ENCODE measurements at regions not wholly inside any gene's neighbourhood (a gene's known extent, or its start where the extent isn't known, plus 50 kb on each side); places are given as distances from the start of the nearest gene placed in this dataset. TPM values are rescaled to one million over a fixed set of nuclear protein-coding genes. Genes with fewer than 3 reads are reported as not detected.

DNA sequence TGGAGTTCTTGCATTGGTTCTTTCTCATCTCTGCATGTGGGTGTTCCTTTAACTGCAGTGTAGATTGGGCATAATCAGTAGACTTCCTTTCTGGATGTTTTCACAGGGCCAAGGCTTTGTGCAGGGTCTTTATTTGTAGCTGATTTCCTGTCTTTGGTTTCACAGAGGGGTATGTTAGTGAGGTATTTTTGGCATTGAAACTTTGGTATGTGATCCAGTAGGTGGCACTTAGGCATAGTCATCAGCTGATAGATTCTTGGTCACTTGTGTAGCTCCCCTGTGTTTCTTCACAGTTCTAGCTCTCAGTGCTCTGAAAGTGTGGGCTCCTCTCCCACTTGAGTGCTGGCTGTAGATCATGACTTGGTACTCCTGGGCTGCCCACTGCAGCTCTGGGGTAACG lies 52.7 kb upstream of the LMO3 start:
- Histone ChIP-seq H3K9ac (ENCODE audit: extremely low read depth, low read length, poor library complexity, severe bottlenecking) (no peak overlapping the region), H3K27ac (ENCODE audit: low read depth, low read length) (no peak overlapping the region), H3K4me1 (ENCODE audit: control insufficient read depth, insufficient read depth, low read length) (no peaks in the 10 kb centered on the region), H3K4me3 (ENCODE audit: low read length) (no peak overlapping the region), H3K9me3 (ENCODE audit: control insufficient read depth, low read length) (peaks cover 6% of the 10 kb centered on the region), H3K36me3 (ENCODE audit: control insufficient read depth, insufficient read depth, low read length) (no peaks in the 10 kb centered on the region), H3K27me3 (ENCODE audit: control insufficient read depth, insufficient read depth, low read length, poor library complexity, severe bottlenecking) (no peaks in the 10 kb centered on the region)
- H3K36me3 Mint-ChIP-seq (ENCODE audit: low read depth): no peaks in the 10 kb centered on the region
- TF ChIP-seq, protein P1, sequence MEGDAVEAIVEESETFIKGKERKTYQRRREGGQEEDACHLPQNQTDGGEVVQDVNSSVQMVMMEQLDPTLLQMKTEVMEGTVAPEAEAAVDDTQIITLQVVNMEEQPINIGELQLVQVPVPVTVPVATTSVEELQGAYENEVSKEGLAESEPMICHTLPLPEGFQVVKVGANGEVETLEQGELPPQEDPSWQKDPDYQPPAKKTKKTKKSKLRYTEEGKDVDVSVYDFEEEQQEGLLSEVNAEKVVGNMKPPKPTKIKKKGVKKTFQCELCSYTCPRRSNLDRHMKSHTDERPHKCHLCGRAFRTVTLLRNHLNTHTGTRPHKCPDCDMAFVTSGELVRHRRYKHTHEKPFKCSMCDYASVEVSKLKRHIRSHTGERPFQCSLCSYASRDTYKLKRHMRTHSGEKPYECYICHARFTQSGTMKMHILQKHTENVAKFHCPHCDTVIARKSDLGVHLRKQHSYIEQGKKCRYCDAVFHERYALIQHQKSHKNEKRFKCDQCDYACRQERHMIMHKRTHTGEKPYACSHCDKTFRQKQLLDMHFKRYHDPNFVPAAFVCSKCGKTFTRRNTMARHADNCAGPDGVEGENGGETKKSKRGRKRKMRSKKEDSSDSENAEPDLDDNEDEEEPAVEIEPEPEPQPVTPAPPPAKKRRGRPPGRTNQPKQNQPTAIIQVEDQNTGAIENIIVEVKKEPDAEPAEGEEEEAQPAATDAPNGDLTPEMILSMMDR (conservative IDR thresholded peaks at IDR 0.05): no peak
- no peaks in the 10 kb centered on the region for H3K4me1 Mint-ChIP-seq
- DNase-seq: no peak
- H3K9me3 Mint-ChIP-seq: peaks cover 14% of the 10 kb centered on the region
- no peak overlapping the region for H3K4me3 Mint-ChIP-seq
- peaks cover 3% of the 10 kb centered on the region for H3K27me3 Mint-ChIP-seq (ENCODE audit: insufficient read depth)
- H3K27ac Mint-ChIP-seq: no peak overlapping the region
- 78% methylated on average over 1 of the region's 1 CpG; no CpG with 5 or more reads in 1 of the 2 experiments for WGBS, 2 experiments (ENCODE audit: insufficient coverage in 1 of 2, insufficient read length in 1 of 2)

Small RNAs in the stretch of these regions (microRNA-seq; reads per million reads assigned to microRNA genes)
- not detected for gene MIR3974 (ENCODE audit: borderline microRNAs expressed)

Data from endodermal cell (in vitro differentiated cells).